Activated T-helper 1 cell treated with anti-CD3 and anti-CD28 coated beads, Interleukin-12 subunit alpha, Interleukin-12 subunit beta, Interleukin-2, Interleukin-4 antibody, amounts not matched to agents 30 ng/mL and 10 ng/mL and 1 ng/mL, durations not matched to agents 14 hours and 24 hours and 36 hours (primary cell): ENCODE measurements at regions not wholly inside any gene's neighbourhood (a gene's known extent, or its start where the extent isn't known, plus 50 kb on each side); places are given as distances from the start of the nearest gene placed in this dataset.

ENCODE experiments used
- DNase-seq: peaks from one replicate; pipeline ENCODE4 v3.0.0; 2021; ENCODE audit warnings: low spot score
- H3K27ac Mint-ChIP-seq: one replicate; pipeline ENCODE4 v1.8.0; 2021; ENCODE audit warnings: mild to moderate bottlenecking, mixed read lengths
- H3K27me3 Mint-ChIP-seq: one replicate; pipeline ENCODE4 v1.8.0; 2022; ENCODE audit warnings: mild to moderate bottlenecking, moderate library complexity, mixed read lengths; ENCODE audit not compliant: insufficient read depth
- H3K36me3 Mint-ChIP-seq: one replicate; pipeline ENCODE4 v1.8.0; 2021; ENCODE audit warnings: low read depth, mixed read lengths
- H3K4me1 Mint-ChIP-seq: one replicate; pipeline ENCODE4 v1.8.0; 2021; ENCODE audit warnings: low read depth, mixed read lengths
- H3K4me3 Mint-ChIP-seq: one replicate; pipeline ENCODE4 v1.8.0; 2021; ENCODE audit warnings: mild to moderate bottlenecking, moderate library complexity, mixed read lengths
- H3K9me3 Mint-ChIP-seq: one replicate; pipeline ENCODE4 v1.8.0; 2021; ENCODE audit warnings: mixed read lengths
- intact Hi-C: fragments of 100-400 bp; cut with micrococcal nuclease; formaldehyde crosslinking; loops from one replicate; pipeline ENCODE4 v1.15.1; 2024

DNA sequence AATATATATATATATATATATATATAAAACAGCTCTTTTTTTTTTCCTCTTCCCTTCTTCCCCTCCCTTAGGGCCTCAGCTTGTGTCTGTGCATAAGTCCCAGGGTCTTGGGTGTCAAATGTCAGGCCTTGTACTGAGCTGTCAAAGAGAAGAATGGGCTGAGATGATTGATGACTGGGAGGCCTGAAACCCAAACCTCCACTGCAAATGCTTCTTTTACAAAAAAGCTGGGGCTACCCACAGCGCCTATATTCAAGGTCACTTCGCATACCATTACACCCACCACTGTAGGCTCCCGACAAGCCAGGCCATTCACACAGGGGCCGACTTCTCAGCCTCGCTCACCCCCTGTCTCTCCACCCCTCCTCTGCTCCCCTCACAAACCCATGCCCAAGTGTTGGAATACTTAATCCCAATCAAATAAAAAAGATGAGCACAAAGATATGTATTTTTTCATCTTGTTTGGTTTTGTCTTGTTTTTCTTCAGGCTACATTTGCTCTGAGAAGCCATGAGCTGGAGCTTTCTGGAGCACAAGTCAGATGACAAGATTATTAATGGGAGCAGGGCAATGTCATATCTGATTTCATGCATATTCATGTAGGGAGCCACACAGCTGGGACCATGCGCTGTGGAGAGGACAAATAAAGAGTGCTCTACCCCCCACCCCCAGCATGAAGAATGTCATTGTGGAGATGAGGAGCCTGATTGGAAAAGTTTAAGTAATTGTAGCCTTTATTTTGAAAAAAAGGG lies 614.4 kb upstream of the NR2F2 start:
- Mint-ChIP-seq H3K4me3 (no peak overlapping the region), H3K36me3 (no peaks in the 10 kb centered on the region), H3K9me3 (no peaks in the 10 kb centered on the region), H3K27ac (no peak overlapping the region), H3K4me1 (no peaks in the 10 kb centered on the region), H3K27me3 (no peaks in the 10 kb centered on the region)
- intact Hi-C loops = no loop called here
- no peak for DNase-seq

DNA sequence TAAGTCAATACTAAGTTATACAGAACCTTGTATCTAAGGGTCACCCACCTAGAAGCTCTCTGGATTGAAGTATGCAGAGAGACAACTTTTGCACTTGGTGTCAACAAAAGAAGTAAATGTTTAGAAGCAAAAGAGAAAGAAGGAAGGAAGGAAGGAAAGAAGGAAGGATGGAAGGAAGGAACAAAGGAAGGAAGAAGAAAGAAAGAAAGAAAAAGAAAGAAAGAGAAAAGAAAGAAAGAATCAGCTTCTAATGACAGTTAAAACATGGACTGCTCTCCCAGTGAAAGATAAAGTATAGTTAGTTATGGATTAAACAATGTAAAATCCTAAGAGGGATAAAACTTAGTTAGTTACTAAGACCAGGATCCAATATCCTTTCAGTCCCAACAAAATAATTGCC lies 613.8 kb upstream of the NR2F2 start:
- Mint-ChIP-seq H3K36me3 (no peaks in the 10 kb centered on the region), H3K27ac (no peak overlapping the region), H3K4me3 (no peak overlapping the region), H3K9me3 (no peaks in the 10 kb centered on the region), H3K27me3 (no peaks in the 10 kb centered on the region), H3K4me1 (no peaks in the 10 kb centered on the region)
- no peak for DNase-seq
- intact Hi-C loops = no loop called here

GRCh38 chr15:95718441-95718840 lies 612.1 kb upstream of the NR2F2 start:
- H3K9me3 Mint-ChIP-seq = no peaks in the 10 kb centered on the region
- H3K27ac Mint-ChIP-seq = no peak overlapping the region
- no peaks in the 10 kb centered on the region for H3K4me1 Mint-ChIP-seq
- H3K4me3 Mint-ChIP-seq = no peak overlapping the region
- H3K36me3 Mint-ChIP-seq = no peaks in the 10 kb centered on the region
- DNase-seq = no peak
- H3K27me3 Mint-ChIP-seq = no peaks in the 10 kb centered on the region
- intact Hi-C loops = no loop called here

GRCh38 chr15:95724908-95725633 lies 605.4 kb upstream of the NR2F2 start:
- intact Hi-C loops = no loop called here
- no peaks in the 10 kb centered on the region for H3K9me3 Mint-ChIP-seq
- no peaks in the 10 kb centered on the region for H3K4me1 Mint-ChIP-seq
- H3K36me3 Mint-ChIP-seq = no peaks in the 10 kb centered on the region
- H3K27me3 Mint-ChIP-seq = peaks cover 4% of the 10 kb centered on the region
- H3K4me3 Mint-ChIP-seq = no peak overlapping the region
- no peak overlapping the region for H3K27ac Mint-ChIP-seq
- no peak for DNase-seq

- Mint-ChIP-seq H3K27ac (no peak overlapping the region), H3K36me3 (no peaks in the 10 kb centered on the region), H3K4me3 (no peak overlapping the region), H3K9me3 (no peaks in the 10 kb centered on the region), H3K27me3 (peaks cover 5% of the 10 kb centered on the region), H3K4me1 (no peaks in the 10 kb centered on the region)
- no peak for DNase-seq
- intact Hi-C loops = no loop called here
Observed at GRCh38 chr15:95726891-95727290, 603.6 kb upstream of the NR2F2 start.

DNA sequence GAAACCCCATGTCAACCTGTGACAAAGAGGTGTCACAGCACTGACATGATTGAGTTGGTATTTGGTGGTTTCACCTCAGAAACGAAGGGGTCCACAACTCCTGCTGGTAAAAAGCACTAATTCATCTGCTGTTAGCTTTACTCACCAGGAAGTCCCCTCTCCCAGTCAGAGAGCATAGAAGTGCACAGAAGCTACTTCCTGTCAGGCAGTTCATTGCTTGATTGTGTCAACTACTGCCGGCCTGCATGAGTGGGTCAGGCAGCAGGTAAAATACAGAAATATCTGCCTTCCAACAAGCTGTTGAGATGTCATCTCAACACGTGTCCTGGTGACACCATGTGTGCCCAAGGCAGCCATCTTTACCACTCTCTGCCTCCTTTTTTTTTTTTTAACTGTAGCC lies 596.6 kb upstream of the NR2F2 start:
- intact Hi-C loops = no loop called here
- no peak for DNase-seq
- Mint-ChIP-seq H3K36me3 (peaks cover 3% of the 10 kb centered on the region), H3K4me1 (peaks cover 24% of the 10 kb centered on the region), H3K4me3 (no peak overlapping the region), H3K9me3 (peaks cover 27% of the 10 kb centered on the region), H3K27ac (no peak overlapping the region), H3K27me3 (peaks cover 5% of the 10 kb centered on the region)

GRCh38 chr15:95734422-95735316 lies 595.8 kb upstream of the NR2F2 start:
- no peak for DNase-seq
- H3K27ac Mint-ChIP-seq = no peak overlapping the region
- H3K9me3 Mint-ChIP-seq = peaks cover 27% of the 10 kb centered on the region
- peaks cover 3% of the 10 kb centered on the region for H3K36me3 Mint-ChIP-seq
- H3K4me1 Mint-ChIP-seq = peaks cover 24% of the 10 kb centered on the region
- intact Hi-C loops = no loop called here
- peak overlapping the region; percentile 16 for H3K4me3 Mint-ChIP-seq
- peaks cover 5% of the 10 kb centered on the region for H3K27me3 Mint-ChIP-seq

- Mint-ChIP-seq H3K4me3 (no peak overlapping the region), H3K4me1 (peaks cover 33% of the 10 kb centered on the region), H3K36me3 (peaks cover 3% of the 10 kb centered on the region), H3K27me3 (peaks cover 3% of the 10 kb centered on the region), H3K9me3 (peaks cover 27% of the 10 kb centered on the region), H3K27ac (no peak overlapping the region)
- no peak for DNase-seq
- intact Hi-C loops = no loop called here
Observed at GRCh38 chr15:95737060-95737459, 593.4 kb upstream of the NR2F2 start.

- Mint-ChIP-seq H3K4me3 (no peak overlapping the region), H3K4me1 (peaks cover 32% of the 10 kb centered on the region), H3K9me3 (peaks cover 30% of the 10 kb centered on the region), H3K36me3 (peaks cover 3% of the 10 kb centered on the region), H3K27ac (no peak overlapping the region), H3K27me3 (peaks cover 3% of the 10 kb centered on the region)
- DNase-seq = no peak
- intact Hi-C loops = no loop called here
Observed at GRCh38 chr15:95739131-95739530, 591.4 kb upstream of the NR2F2 start.

DNA sequence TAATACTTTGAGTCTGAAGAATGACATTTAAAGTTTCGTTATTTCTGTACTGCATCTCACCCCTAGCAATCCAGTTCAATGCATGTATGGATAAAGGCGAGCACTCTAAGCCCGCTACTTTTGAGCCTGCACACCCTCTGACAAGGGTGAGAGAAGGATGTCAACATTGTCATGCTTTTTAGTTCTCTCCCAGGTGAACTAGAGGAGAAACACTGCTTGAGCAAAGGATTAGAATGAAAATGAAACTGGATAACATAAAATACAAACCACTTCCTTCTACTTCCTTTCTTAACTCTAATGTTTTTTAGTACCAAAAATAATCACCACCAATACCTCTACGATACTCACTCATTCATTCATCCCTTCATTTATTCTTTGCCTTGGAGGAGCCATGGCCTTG lies 588.7 kb upstream of the NR2F2 start:
- intact Hi-C loops = no loop called here
- peaks cover 16% of the 10 kb centered on the region for H3K4me1 Mint-ChIP-seq
- no peak overlapping the region for H3K27ac Mint-ChIP-seq

DNA sequence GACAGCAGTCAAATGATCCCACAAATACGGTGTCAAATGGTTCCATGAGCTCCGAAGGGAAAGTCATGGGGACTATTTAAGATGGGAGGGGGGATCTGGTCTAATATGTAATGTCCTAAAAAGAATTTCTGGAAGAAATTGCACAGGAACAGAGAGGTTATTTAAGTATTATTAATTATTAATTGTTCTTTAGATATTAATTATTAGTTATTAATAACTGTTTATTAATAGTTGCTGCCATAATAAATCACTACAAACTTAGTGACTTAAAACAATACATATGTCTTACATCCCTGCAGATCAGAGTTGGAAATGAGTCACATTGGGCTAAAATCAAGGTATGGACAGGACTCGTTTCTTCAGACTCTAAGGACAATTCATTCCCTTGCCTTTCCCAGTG lies 588.2 kb upstream of the NR2F2 start:
- no peak overlapping the region for H3K27ac Mint-ChIP-seq
- peaks cover 6% of the 10 kb centered on the region for H3K27me3 Mint-ChIP-seq
- peaks cover 16% of the 10 kb centered on the region for H3K4me1 Mint-ChIP-seq
- no peak overlapping the region for H3K4me3 Mint-ChIP-seq
- peaks cover 17% of the 10 kb centered on the region for H3K9me3 Mint-ChIP-seq
- no peak for DNase-seq
- no peaks in the 10 kb centered on the region for H3K36me3 Mint-ChIP-seq
- intact Hi-C loops = no loop called here

More for the DNA sequence above, 588.7 kb upstream of the NR2F2 start:
- Mint-ChIP-seq H3K9me3 (peaks cover 20% of the 10 kb centered on the region), H3K27me3 (peaks cover 5% of the 10 kb centered on the region), H3K4me3 (no peak overlapping the region), H3K36me3 (no peaks in the 10 kb centered on the region)
- no peak for DNase-seq

GRCh38 chr15:95742836-95743235 lies 587.7 kb upstream of the NR2F2 start:
- Mint-ChIP-seq H3K9me3 (peaks cover 17% of the 10 kb centered on the region), H3K4me1 (peaks cover 16% of the 10 kb centered on the region), H3K4me3 (no peak overlapping the region), H3K36me3 (no peaks in the 10 kb centered on the region), H3K27me3 (peaks cover 6% of the 10 kb centered on the region), H3K27ac (no peak overlapping the region)
- intact Hi-C loops = no loop called here
- DNase-seq = no peak

DNA sequence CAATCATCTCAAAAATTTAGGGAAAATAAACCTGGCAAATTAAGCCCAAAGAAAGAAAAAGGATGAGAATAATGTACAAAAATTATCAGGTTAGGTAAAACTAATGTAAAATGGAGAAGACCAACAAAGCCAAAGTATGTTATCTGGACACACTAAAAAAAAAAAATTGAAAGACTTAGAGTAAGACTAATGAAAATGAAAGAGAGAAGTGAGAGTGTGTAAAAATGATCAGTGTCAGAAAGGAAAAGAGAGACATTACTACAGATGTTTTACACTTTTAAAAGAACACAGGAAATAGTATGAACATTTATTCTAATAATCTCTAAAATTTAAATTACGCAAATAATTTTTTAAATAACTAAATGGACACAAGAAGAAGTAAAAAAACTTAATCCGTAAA lies 573.3 kb upstream of the NR2F2 start:
- H3K27ac Mint-ChIP-seq = no peak overlapping the region
- H3K4me1 Mint-ChIP-seq = no peaks in the 10 kb centered on the region
- no peak overlapping the region for H3K4me3 Mint-ChIP-seq
- no peak for DNase-seq
- peaks cover 10% of the 10 kb centered on the region for H3K27me3 Mint-ChIP-seq
- no peaks in the 10 kb centered on the region for H3K9me3 Mint-ChIP-seq
- no peaks in the 10 kb centered on the region for H3K36me3 Mint-ChIP-seq
- intact Hi-C loops = no loop called here
